ENCODE measurements at regions not wholly inside any gene's neighbourhood (a gene's known extent, or its start where the extent isn't known, plus 50 kb on each side); places are given as distances from the start of the nearest gene placed in this dataset.
"Not testable (repeated sequence)": the region's sequence is repeated elsewhere in the genome, so short reads cannot be mapped to it uniquely, and the experiment has no call there.

DNA sequence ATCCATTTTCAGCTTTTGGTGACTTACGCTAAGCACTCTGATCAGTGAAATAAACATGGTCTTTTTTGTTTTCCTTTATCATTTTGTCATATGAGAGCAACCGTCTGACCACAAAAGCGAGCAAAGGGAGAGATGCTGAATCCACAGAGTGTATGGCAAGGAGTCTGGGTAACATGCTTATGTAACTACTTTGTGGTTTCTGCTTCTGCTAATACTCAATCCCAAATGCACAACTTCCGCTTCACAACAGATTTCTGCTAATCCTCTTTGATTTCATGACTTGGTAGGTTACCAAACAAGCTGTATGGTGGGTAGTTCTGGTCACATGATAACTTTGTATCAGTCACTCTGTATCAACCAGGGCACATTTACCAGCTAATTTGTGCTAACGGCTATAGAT is 908.4 kb upstream of the CRIM1 start:
- DNase-seq (ENCODE audit: low read depth) = peak; percentile 2

DNA sequence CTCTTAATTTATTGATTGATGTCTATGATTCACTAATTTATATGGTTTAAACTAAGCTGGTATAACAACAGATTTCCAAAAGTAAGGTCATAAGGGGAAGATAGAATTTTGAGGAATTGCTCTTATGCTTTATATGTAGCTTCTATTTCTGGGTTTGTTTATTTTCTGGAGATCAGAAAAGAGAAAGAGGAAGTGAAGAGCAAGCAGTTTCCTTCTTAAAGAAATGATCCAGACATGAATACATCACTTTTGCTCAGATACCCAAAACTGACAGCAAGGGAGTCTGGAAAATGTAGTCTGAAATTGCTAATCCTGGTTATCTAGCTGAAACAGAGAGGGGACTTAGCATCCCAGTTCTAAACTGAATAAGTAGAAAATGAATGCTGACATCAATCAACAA is 912.5 kb upstream of the CRIM1 start:
- DNase-seq (ENCODE audit: low read depth) = no peak

DNA sequence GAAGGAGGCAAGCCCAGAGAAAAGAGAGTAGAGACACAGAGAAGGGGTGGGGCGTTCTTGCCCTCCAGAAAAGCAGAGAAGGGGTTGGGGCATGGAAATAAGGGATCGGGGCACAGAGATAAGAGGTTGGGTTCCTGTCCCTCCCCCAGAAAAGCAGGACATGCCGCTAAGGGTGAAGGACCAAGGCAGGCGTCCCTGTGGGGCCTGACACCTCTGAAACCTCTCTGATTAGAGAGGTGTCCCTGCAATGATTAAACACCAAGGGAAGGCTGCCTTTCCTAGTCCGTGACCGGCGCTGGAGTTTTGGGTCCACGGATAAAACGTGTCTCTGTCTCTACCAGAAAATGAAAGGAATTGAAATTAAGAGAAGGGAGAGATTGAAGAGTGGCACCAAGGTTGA is 914.0 kb upstream of the CRIM1 start:
- DNase-seq (ENCODE audit: low read depth) = not testable (repeated sequence)

DNA sequence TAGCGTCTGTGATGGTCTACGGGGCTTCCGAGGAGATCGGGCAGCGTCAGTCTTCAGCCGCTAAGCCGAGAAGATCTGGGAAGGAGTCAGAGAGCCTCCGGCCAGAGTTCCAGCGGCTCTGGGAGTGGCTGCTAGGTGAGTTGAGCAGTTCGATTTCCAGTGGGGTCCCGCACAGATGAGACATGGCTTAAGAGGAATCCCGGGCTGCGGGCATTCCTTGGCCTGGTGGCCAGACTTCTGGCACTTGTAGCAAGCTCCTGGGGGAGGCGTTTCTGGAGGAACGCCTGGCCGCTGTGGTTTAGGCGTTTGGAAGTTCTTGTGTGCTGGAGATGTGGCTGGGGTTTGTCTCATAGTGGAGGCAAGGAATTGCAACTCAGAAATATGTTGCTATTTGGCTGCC is 915.3 kb upstream of the CRIM1 start:
- DNase-seq (ENCODE audit: low read depth) = not testable (repeated sequence)

DNA sequence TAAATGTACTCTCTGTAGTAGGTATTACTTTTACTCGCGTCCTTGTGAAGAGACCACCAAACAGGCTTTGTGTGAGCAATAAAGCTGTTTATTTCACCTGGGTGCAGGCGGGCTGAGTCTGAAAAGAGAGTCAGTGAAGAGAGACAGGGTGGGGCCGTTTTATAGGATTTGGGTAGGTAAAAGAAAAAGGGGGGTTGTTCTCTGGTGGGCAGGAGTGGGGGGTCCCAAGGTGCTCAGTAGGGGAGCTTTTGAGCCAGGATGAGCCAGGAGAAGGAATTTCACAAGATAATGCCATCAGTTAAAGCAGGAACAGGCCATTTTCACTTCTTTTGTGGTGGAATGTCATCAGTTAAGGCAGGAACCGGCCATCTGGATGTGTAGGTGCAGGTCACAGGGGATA is 918.7 kb upstream of the CRIM1 start:
- DNase-seq (ENCODE audit: low read depth) = not testable (repeated sequence)

DNA sequence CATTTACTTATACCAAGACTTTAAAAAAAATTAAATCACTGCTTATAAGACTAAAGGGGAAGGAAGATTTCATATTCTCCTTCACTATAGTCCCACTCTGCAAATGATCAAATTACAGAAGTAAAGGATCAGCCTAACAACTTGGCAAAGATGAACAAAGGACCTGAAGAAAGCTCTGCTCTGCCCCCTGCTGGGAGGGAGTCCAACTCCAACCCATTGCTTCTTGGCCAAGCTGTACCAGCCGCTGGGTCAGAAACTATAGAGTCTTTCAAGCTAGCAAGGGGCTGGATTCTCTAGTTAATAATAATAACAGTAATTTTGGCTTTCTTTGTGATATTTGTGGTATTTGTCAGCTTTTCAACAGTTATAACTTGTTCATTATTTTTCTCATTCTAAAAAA is 927.0 kb upstream of the CRIM1 start:
- DNase-seq (ENCODE audit: low read depth) = peak; percentile 26

DNA sequence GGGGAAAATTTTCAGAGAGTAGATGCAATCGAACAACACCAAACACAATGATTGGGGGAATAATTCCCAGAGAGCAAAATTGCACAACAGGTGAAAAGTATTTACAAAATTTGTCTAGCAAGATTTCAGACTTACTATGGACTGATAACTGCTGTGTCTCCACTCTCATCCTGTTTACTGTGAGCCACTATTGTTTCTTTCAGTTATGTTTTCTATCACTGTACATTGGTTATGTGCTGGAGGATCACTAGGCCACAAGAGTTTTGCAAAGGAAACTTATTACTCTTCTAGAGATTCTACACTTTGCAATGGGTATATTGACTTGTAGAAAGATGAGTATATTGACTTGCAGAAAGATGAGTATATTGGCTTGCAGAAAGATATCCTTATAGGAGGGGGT is 934.1 kb upstream of the CRIM1 start:
- DNase-seq (ENCODE audit: low read depth) = no peak

DNA sequence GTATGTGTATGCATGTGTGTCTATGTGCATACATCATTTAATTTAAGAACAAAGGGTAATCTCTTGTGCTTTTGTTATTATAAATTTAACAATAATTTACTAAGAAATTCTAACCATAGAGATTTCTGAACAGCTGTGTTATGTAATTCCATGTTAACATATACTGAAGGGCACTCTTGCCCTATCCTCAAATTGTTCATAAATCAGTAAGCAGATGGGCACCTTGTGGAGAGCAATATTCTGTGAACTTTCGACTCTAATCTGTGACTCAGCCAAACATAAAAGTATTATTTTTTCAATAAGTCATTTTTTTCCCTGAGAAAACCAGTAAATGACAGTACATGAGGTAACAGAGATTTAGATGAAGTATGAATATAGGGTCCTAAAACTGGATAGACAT is 938.3 kb upstream of the CRIM1 start:
- DNase-seq (ENCODE audit: low read depth) = no peak

DNA sequence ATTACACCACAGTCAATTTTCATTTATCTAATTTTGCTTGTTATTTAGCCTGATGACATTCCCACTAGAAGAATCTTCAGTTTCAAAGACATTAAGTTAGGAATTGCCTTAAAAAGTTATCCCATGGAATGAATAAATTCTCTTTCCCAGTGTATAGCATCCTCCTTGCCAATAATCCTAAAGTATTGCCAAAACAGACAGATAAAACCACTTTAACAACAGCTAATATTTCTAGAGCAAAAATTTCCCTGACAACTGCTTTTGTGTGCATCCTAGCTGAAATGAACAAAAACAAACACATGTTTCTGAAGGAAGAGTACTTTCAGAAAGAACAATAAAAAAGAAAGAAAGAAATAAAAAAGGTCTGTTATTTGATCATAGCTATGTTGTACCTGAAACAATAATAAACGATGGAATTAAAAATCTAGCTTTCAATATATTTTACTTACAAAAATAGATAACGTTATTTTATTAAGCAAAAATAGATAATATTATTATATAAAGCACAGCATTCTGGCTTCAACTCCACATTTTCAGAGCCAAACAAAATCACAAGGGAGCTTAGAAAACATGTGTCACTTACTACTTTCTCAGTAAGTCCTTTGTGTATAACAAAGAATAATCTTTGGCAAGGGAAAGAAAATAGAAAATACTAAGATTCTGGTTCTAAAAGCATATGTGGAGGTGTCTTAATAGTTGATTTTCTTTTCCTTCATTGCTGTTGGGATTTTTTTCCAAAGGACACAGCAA is 939.0 kb upstream of the CRIM1 start:
- no peak for DNase-seq (ENCODE audit: low read depth)

DNA sequence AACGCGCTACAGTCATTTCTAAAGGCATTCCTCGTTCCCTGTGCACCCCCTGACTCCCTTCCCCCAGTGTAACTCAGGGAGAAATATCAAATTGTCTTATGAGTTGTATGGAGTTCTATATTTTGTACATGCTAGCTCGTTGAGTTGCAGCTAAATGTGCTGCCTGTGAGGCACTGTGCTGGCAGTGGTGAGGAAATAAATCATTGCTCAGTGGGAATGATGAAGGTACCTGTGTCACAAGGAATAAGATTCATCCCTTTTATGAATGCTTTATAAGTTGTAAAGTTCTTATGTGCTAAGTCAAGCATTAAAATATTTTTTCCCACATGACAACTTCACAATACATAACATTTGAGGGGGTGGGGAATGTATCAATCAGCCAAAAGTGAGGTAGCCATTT is 939.6 kb upstream of the CRIM1 start:
- no peak for DNase-seq (ENCODE audit: low read depth)

DNA sequence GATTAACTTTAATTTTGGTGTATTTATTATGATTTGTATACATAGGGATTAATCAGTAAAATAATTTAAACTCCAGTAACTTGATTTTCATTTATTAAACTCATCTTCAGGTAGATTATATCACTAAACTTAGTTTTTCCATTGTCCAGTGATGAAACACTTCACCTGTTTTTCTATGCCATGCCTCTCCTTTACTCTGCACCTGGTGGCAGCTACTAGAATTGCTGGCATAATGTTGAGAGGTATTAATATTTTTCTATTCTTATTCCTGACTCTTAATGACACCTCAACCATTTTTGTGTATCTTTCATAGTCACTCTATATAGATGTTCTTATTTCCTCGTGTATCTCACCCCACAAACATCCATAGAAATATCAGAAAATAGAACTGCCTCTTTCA is 940.3 kb upstream of the CRIM1 start:
- no peak for DNase-seq (ENCODE audit: low read depth)

DNA sequence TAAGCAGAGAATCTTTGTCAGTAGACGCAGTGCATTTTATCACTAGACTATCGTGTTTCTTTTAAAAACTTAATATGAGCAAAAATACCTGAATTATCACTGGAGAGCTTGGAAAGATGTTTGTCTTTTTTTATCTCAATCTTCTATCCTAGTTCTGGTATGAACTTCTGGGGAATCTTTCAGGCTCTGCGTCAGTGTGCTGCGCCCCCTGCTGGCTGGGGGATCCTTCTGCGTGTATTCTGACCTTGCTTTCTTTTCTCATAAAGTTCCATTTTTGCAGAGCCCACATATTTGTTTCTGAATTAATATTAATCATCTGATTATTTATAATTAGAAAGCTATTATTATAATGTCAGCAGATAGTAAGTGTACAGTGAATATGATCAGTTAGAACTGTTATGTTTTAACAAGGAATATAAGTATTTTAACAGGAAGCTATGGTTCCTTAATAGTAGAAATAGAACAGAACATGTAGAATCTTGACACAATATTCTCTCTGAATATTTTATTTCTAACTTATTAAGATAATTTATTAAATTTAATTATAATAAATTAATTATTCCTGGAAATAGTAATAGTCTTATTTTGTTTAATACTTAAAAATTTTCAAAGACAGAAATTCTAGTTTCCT is 945.0 kb upstream of the CRIM1 start:
- DNase-seq (ENCODE audit: low read depth) = peak; percentile 30

DNA sequence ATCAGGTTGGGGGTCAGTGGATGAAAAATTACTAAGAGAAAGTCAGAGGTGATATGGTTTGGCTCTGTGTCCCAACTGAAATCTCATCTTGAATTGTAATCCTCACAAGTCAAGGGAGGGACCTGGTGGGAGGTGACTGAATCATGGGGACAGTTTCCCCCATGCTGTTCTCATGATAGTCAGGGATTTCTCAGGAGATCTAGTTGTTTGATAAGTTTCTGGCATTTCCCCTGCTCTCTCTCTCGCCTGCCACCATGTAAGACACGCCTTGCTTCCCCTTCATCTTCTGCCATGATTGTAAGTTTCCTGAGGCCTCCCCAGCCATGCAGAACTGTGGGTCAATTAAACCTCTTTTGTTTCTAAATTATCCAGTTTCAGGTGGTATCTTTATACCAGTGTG is 945.8 kb upstream of the CRIM1 start:
- no peak for DNase-seq (ENCODE audit: low read depth)

DNA sequence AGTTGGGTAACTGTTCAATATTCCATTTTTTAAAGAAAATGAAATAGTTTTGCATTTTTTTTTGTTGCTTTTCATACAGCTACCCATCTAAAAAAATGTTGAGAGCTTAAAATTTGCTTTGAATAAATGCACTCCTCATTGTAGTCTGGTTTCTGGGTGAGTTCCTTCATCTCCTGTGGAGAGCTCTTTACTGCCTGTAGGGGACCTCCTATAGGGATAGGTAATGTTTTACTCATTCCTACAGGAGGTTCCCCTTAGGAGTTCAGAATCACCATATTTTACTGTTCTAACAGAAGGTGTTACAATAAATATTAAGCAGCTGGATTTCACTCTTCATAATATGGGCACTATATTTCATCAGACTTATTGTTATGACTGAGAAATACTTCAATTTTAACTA is 947.3 kb upstream of the CRIM1 start:
- DNase-seq (ENCODE audit: low read depth) = no peak

DNA sequence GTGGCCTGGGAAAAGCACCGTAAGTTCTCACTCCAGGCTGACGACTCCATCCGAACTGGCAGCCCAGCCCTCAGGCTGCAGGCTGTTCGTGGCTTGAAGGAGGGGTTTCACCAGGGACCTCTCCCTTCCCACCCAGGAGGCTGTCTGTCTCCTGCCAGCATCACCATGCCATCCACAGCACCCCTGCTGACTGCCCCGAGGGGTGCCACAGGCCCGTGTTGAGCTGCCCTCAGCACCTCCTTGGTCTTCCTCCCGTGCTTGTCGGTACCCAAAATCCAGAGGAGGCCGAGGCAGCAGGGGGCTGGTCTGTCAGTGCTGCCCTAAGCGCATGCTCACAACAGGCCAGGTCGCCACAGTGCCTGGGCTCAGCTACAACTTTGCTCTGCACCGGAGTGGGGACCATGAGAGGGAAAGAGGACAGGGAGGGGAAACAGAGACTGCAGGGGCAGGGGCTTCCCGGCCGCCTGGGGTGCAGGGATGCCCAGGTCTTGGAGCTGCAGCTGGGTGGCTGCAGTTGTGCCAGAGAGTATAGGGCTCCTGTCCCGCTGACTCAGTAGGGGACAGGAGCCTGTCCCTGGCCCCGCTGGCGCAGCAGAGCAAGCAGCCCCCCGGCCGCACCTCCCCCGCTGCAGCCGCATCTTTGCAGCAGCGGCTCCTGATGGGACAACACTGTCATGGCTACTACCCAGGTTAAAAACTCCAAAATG is 963.7 kb upstream of the CRIM1 start:
- DNase-seq (ENCODE audit: low read depth) = no peak

DNA sequence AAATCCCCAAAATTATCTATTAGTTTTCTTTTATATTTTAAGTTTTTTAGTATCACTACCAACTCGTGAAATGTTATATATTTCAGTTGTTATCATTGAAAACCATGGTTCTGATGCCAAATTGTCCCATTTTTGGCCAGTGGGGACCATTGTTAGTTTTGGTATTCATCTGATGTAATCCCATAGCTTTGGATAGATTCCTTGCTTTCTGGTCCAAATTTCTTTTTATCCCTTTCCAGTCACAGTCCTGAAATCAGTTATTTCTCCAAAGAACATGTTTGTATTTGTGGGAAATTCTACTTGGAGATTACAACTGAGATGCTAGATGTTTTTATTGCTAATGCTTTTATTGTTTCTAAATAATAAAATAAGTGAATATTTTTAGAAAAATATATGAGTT is 976.8 kb upstream of the CRIM1 start:
- no peak for DNase-seq (ENCODE audit: low read depth)

DNA sequence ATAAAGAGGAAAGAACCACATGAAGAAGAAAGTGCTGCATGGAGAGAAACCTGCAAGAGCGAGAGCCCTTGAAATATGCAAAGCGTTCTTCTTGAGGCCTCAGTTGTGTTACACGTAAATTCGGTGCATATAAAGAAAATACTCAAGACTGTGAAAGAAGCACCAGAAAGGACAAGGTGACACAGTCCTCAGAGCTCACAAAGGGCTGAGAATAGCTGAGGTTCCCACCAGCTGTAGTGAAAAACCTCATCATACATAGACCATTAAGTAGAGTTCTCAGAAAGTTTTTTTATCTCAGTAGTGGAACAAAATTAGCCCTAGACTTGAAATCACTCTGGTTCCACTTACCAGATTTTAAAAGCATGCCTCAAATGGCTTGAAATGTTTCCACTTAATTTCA is 980.7 kb upstream of the CRIM1 start:
- DNase-seq (ENCODE audit: low read depth) = no peak

DNA sequence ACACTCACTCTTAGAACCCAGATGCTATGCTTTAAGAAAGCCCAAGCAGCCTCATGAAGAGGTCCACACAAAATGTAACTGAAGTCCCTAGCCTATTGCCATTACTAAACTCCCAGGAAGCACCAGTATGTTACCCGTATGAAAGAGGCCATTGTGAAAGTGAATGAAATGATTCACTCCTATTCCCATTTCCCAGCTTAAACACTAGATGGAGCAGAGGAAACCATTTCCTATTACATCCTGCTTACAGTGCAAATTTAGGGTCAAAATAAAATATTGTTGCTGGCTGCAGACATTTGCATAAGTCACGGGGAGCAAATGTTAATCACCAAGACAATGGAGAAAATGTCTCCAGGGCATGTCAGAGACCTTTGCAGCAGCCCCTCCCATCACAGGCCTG is 989.7 kb upstream of the CRIM1 start:
- peak; percentile 15 for DNase-seq (ENCODE audit: low read depth)

DNA sequence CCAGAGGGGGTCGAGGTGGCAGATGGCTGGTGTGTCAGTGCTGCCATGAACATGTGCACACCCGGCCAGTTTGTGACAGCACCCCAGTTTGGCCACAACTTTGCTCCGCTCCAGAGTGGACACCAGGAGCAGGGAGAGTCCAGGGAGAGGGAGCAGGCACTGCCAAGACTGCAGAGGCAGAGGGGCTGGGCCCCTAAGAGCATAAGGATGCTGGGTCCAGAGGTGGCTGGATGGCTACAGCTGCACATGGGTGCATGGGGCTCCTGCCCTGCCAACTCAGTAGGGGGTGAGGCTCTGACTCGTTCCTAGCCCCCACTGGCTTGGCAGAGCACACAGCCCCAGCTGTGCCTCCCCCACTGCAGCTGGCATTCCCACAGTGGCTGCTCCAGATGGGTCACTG is 999.2 kb upstream of the CRIM1 start:
- no peak for DNase-seq (ENCODE audit: low read depth)

DNA sequence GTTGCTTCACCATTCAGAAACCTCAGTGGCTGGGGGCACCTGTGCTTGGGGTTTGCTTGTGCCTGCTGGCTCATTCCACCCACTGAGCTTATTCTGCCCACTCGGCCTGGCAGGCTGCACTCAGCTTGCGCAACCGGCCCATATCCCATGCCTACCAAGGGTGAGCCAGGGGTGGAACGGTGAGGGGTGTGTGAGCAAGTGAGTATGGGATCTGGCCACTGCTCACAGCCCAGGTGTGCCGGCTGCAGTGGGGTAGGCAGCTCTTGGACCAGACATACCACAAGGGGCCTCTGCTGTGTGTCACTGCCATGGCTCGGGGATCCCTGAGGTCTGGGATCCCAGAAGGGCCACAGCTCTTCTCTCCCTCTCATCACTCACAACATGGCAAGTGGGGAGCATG is 1000.5 kb upstream of the CRIM1 start:
- no peak for DNase-seq (ENCODE audit: low read depth)

DNA sequence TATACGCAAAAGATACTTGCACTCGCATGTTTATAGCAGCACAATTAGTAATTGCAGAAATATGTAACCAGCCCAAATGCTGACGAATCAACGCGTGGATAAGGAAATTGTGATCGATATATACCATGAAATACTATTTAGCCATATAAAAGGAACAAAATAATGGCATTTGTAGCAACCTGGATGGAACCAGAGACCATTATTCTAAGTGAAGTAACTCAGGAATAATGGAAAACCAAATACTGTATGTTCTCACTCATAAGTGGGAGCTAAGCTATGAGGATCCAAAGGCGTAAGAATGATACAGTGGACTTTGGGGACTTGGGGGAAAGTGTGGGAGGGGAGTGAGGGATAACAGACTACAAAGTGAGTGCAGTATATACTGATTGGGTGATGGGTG is 1008.0 kb upstream of the CRIM1 start:
- DNase-seq (ENCODE audit: low read depth) = no peak

DNA sequence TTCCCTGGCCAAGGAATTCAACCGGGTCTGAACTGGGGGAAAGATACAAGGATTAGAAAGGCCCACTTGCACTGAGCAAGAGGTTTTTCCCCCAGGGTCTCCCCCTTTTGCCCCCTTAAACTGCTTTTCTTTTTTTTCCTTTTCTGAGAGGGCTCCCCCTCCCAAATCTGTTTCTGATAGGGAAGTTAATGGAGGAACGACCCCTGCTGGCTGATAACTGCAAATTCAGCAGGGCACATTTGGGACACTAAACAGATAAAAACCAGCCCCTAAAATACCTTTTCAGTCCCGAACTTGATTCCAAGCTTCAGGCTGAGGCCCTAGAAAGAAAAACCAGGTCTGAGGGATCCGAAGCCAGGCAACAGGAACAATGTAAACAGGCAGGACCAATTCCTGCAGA is 1012.4 kb upstream of the CRIM1 start:
- DNase-seq (ENCODE audit: low read depth) = no peak

DNA sequence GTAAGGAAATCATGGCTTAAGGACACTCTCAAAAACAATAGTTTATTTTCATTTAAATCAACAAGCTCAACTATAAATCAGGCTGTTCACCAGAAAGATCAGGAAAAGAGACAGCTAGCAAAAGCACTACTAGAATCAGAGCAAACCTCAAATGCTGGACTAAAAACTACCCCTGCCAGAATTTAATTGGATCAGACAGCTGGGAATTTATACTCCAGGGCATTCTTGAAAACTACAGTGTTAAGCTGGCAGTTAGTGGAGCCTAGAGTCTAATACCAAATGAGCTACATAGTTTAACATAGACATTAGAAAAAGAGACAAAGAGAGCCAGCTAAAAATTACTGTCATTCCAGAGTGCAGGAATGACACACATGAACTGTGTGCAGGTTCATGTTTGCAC is 1016.4 kb upstream of the CRIM1 start:
- DNase-seq (ENCODE audit: low read depth) = no peak

Data from M059J (cell line).